RWPE2 (cell line): ENCODE measurements at regions not wholly inside any gene's neighbourhood (a gene's known extent, or its start where the extent isn't known, plus 50 kb on each side); places are given as distances from the start of the nearest gene placed in this dataset.

ENCODE experiments used
- ATAC-seq: fragments of 200-7000 bp; cut with Tn5 transposase; 3 replicates; pipeline ENCODE4 v1.9.1; 2021; ENCODE audit warnings: low read depth
- DNase-seq: peaks from one replicate; pipeline ENCODE4 v3.0.0-alpha.2; 2020; ENCODE audit warnings: low spot score
- H3K27ac ChIP-seq: fragments of 450-650 bp; 2 replicates; pipeline ENCODE4 v1.5.1; 2017; ENCODE audit warnings: mild to moderate bottlenecking; ENCODE audit not compliant: poor library complexity, severe bottlenecking
- H3K27me3 ChIP-seq: fragments of 250-450 bp; sonication (Bioruptor Pico); 2 replicates; pipeline ENCODE4 v1.5.1; 2021; ENCODE audit warnings: mild to moderate bottlenecking, moderate library complexity; ENCODE audit not compliant: insufficient read depth, poor library complexity, severe bottlenecking
- H3K36me3 ChIP-seq: fragments of 250-450 bp; sonication (Bioruptor Pico); 2 replicates; pipeline ENCODE4 v1.5.1; 2020; ENCODE audit warnings: low read depth, mild to moderate bottlenecking, moderate library complexity
- H3K4me1 ChIP-seq: fragments of 250-450 bp; sonication (Bioruptor Pico); 2 replicates; pipeline ENCODE4 v1.5.1; 2021; ENCODE audit warnings: mild to moderate bottlenecking, moderate library complexity; ENCODE audit not compliant: insufficient read depth, poor library complexity, severe bottlenecking
- H3K4me3 ChIP-seq: fragments of 250-450 bp; sonication (Bioruptor Pico); 2 replicates; pipeline ENCODE4 v1.5.1; 2021; ENCODE audit warnings: mild to moderate bottlenecking, moderate library complexity; ENCODE audit not compliant: severe bottlenecking
- H3K9me3 ChIP-seq: fragments of 250-450 bp; sonication (Bioruptor Pico); 2 replicates; pipeline ENCODE4 v1.5.1; 2021; ENCODE audit warnings: mild to moderate bottlenecking, moderate library complexity; ENCODE audit not compliant: severe bottlenecking
- TF ChIP-seq, protein P1 (sequence below): fragments of 450-650 bp; IDR thresholded peaks from one replicate; pipeline ENCODE4 v1.5.1; 2017; ENCODE audit warnings: mild to moderate bottlenecking, moderate library complexity; ENCODE audit not compliant: poor library complexity, severe bottlenecking

DNA sequence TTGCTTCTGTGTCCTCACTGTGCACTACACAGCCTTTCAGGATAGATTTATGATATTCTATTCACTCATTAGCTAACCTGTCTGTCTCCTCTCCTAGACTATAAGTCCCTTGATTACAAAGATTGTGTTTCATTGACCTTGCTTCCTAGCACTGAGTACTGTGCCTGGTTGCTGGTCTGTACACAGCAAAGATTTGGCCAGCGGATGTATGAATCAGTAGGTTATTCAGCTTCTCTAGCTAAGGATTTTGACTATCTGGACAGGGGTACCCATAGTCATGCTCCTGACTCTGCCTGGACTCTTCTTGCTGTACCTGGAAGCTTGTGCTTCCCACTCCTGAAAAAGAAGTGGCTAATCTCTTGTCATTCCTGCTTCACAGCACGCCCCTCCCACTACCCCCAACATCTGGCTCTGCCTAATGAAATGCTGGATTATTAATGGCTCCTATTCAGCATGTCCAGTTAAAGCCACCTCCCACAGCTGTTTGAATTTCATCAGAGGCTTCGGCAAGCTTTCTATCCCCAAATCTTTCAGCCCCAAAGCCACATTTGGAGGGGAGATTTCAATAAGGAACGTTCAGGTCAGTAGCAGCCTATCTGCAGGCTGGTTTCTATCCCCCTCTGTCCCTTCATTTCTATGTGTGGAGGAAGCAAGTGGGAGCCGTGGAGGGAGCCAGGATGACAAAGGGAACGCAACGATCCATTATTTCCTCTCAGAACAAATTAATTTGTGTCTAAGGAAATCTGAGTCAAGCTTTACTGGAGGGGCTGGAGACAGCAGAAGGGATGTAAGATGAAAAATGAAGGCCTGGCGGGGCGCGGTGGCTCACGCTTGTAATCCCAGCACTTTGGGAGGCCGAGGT, 64.8 kb upstream of the PPM1J start:
- ATAC-seq: no peak
- H3K4me3 ChIP-seq: no peak overlapping the region
- TF ChIP-seq, protein P1, sequence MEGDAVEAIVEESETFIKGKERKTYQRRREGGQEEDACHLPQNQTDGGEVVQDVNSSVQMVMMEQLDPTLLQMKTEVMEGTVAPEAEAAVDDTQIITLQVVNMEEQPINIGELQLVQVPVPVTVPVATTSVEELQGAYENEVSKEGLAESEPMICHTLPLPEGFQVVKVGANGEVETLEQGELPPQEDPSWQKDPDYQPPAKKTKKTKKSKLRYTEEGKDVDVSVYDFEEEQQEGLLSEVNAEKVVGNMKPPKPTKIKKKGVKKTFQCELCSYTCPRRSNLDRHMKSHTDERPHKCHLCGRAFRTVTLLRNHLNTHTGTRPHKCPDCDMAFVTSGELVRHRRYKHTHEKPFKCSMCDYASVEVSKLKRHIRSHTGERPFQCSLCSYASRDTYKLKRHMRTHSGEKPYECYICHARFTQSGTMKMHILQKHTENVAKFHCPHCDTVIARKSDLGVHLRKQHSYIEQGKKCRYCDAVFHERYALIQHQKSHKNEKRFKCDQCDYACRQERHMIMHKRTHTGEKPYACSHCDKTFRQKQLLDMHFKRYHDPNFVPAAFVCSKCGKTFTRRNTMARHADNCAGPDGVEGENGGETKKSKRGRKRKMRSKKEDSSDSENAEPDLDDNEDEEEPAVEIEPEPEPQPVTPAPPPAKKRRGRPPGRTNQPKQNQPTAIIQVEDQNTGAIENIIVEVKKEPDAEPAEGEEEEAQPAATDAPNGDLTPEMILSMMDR: no peak

GRCh38 chr1:112778137-112778536, 63.0 kb upstream of the PPM1J start:
- ATAC-seq: no peak
- no peak for DNase-seq
- Histone ChIP-seq H3K4me1 (no peaks in the 10 kb centered on the region), H3K9me3 (no peaks in the 10 kb centered on the region), H3K27me3 (no peaks in the 10 kb centered on the region), H3K27ac (no peak overlapping the region), H3K36me3 (no peaks in the 10 kb centered on the region), H3K4me3 (no peak overlapping the region)
- TF ChIP-seq, protein P1: no peak

More for the DNA sequence above, 64.8 kb upstream of the PPM1J start:
- no peaks in the 10 kb centered on the region for H3K36me3 ChIP-seq
- no peaks in the 10 kb centered on the region for H3K4me1 ChIP-seq
- H3K27me3 ChIP-seq: no peaks in the 10 kb centered on the region
- H3K27ac ChIP-seq: no peak overlapping the region
- no peaks in the 10 kb centered on the region for H3K9me3 ChIP-seq
- no peak for DNase-seq

DNA sequence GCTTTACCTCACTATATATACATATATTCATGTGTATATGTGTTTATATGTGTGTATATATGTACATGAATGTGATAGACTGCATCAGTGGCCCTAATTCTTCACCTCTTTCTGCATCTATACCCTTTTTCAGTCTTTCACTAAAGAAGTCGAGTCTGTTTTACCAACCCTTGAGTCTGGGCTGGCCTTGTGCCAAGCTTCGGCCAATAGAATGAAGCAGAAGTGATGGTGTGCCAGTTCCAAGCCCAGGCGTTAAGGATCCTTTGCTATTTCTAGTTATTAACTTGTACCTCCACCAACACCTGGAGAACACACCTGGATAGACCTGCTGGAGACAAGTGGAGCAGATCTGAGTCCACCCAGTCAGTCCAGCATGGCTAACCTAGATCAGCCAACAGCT, 61.6 kb upstream of the PPM1J start:
- ATAC-seq: no peak
- no peak for DNase-seq

GRCh38 chr1:112772781-112773180, 57.6 kb upstream of the PPM1J start:
- no peak overlapping the region for H3K4me3 ChIP-seq
- TF ChIP-seq, protein P1: no peak
- ATAC-seq (no peak), DNase-seq (no peak)
- H3K9me3 ChIP-seq: no peaks in the 10 kb centered on the region
- no peaks in the 10 kb centered on the region for H3K27me3 ChIP-seq
- H3K4me1 ChIP-seq: no peaks in the 10 kb centered on the region
- no peak overlapping the region for H3K27ac ChIP-seq
- H3K36me3 ChIP-seq: no peaks in the 10 kb centered on the region

More for the DNA sequence above, 61.6 kb upstream of the PPM1J start:
- Histone ChIP-seq H3K9me3 (no peaks in the 10 kb centered on the region), H3K4me1 (no peaks in the 10 kb centered on the region), H3K4me3 (no peak overlapping the region), H3K27me3 (no peaks in the 10 kb centered on the region), H3K36me3 (no peaks in the 10 kb centered on the region), H3K27ac (no peak overlapping the region)
- TF ChIP-seq, protein P1: no peak

DNA sequence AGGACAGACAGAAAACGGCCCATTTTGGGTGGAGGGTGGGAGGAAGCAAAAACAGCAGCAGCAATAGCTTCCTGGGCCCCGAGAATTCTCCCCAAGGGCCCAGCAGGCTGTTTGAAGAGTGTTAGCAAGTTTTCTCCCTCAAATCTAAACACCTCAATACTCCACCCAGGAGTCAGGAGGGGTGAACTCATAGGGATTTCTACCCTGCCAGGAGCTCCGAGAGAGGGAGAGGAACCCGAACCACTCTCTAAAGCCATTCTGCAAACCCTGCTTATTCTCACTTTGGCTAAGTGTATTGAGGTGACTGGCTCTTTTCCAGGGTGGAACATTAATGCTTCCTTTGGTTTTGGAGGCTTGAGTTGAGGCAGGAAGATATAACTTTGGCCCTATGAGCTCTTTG, 55.6 kb upstream of the PPM1J start:
- ATAC-seq (no peak), DNase-seq (no peak)
- TF ChIP-seq, protein P1: no peak

More for the DNA sequence above, 55.6 kb upstream of the PPM1J start:
- Histone ChIP-seq H3K4me3 (no peak overlapping the region), H3K9me3 (no peaks in the 10 kb centered on the region), H3K36me3 (no peaks in the 10 kb centered on the region), H3K4me1 (no peaks in the 10 kb centered on the region), H3K27me3 (no peaks in the 10 kb centered on the region), H3K27ac (no peak overlapping the region)
